GM18505 (cell line): ENCODE measurements at regions not wholly inside any gene's neighbourhood (a gene's known extent, or its start where the extent isn't known, plus 50 kb on each side); places are given as distances from the start of the nearest gene placed in this dataset.

Experiments used
- ATAC-seq: cut with Tn5 transposase; IDR thresholded peaks from one replicate; pipeline ENCODE4 v1.9.1; 2021; ENCODE audit not compliant: unreplicated experiment
- POLR2A ChIP-seq: IDR thresholded peaks from 4 replicates; pipeline ENCODE4 v1.6.1; 2011; ENCODE audit warnings: borderline replicate concordance; ENCODE audit not compliant: insufficient read depth, insufficient read length; ENCODE audit errors: extremely low read depth

DNA sequence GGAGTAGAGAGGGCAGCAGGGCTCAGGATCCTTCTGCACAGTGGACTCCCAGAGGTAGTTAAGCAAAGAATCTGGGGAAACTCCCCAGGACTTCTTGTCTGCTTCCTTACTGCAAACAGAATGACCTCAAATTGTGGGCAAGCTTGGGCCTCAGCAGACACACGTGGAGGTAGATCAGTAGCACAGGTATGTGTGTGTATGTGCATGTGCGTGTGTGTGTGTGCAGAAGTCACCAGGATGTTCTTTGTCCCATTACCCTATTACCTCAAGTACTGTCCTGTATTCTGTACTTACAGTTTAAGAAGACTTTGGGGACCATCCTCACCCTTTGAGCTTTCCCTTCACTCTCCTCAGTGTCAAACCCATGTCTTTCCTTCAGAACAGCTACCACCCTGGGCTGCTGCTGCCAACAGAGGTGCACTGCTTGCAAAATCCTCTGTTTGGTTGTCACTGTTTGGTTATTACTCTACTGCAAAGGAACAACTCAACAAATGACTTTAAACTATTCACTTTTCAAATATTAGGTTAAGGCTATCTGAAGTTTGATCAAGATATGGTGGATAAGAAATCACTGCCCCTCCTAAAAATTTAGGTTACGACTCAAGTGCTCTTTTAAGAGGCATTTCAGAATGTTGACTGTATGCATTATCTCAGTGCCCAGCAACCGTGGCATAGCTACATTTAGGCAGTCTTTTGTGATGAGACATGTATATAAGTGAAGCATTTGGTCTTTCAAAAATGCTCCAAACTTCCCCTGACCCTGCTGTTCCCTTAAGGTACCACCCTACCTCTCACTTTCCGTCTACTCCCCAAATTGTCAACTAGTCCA lies 78.2 kb upstream of the MBIP start:
- no peak for TF ChIP-seq POLR2A
- no peak for ATAC-seq

DNA sequence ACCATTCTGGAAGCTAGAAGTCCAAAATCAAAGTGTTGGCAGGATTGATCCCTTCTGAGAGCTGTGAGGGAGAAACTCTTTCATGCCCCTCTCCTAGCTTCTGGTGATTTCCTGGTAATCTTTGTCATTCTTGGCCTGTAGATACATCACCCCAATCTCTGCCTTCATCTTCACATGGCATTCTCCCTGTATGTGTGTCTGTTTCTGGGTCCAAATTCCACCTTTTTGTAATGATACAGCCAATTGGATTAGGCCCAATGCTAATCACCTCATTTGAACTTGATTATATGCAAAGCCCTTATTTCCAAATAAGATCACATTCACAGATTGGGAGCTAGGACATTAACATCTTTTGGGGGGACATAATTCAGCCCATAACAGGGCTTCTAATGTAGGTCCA lies 76.9 kb upstream of the MBIP start:
- no peak for ATAC-seq
- no peak for TF ChIP-seq POLR2A

DNA sequence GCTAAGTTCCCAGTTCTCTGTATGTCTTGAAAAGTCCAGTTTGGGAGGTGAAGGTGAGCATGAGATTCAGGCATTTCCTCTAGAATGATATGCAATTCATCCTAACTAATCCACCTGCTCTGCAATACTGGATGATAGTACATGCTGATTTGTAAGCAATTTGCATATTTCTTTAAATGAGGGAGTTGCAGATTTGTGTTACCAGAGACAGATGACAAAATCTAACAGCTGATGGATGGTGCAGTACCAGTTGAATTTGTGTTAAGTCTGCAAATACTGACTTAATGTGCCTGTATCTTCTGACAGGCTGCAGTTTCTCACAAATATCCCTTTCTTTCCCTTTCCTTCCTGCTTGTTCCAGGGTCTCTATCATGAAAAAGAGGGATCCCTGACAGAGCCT lies 76.4 kb upstream of the MBIP start:
- TF ChIP-seq POLR2A, result no peak
- ATAC-seq, result no peak

DNA sequence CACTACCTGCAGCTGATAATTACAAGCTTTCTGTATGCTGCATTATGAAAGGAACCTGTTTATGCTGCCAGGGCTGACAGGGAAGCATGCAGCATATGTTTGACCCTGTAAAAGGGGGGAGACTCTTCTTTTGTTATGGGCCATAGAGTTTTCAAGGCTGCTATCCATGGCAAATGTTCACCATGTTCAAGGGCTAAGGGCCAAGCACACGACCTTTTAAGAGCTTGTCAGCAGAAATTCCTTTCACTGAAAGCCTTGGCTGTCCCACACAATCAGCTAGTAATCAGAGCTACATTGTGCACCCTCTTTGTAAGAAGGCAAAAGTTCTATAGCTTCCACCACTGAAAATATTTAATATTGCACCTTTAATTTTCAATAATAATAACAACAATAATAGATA lies 74.2 kb upstream of the MBIP start:
- no peak for TF ChIP-seq POLR2A
- ATAC-seq, result no peak

DNA sequence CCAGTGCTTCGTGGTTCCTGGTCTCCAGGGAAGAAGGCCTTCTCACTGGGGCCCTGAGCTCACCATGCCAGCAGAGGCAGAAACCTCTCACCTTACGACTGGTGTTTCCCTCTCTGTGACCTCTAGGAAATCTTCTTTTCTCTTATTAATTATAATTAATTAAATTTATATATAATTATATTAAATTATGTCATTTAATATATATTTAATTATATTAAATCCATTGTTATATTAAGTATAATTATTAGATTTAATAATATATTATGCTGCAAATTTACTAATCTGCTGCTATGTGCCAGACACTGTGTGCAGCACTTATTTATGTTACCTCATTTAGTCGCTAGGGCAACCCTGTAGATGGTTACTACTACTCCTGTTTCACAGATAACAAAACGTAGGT lies 70.3 kb upstream of the MBIP start:
- no peak for ATAC-seq
- TF ChIP-seq POLR2A, result no peak

DNA sequence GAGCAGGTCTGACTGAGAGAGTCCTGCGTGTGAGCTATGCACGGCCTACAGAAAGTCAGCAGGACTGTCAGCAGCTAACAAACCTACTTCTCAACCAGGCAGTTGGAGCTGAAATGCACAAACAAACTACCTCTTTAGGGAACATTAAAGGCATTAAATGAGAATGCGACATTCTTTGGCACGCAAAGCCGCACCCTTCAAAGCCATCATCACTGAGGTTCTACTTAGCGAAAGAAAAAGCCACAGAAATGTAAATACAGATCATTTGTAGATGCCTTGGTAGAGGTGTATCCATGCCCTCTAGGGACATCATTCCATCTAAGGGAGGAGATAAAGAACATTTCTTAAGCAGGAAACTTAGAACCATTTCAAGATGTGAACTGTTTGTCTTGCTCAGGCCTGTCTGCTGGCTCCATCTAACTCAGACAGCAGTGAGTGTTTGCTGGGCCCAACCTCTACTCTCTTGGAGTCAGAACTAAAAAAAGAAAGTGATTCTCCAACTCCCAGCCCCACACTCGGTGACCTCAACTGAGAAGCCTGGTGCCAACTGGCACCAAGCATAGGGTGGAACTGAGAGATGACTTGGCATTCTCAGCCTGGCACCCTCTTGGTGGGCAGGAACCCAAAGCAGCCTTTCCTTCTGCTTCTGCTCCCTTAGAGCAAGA lies 63.5 kb upstream of the MBIP start:
- no peak for TF ChIP-seq POLR2A
- no peak for ATAC-seq

DNA sequence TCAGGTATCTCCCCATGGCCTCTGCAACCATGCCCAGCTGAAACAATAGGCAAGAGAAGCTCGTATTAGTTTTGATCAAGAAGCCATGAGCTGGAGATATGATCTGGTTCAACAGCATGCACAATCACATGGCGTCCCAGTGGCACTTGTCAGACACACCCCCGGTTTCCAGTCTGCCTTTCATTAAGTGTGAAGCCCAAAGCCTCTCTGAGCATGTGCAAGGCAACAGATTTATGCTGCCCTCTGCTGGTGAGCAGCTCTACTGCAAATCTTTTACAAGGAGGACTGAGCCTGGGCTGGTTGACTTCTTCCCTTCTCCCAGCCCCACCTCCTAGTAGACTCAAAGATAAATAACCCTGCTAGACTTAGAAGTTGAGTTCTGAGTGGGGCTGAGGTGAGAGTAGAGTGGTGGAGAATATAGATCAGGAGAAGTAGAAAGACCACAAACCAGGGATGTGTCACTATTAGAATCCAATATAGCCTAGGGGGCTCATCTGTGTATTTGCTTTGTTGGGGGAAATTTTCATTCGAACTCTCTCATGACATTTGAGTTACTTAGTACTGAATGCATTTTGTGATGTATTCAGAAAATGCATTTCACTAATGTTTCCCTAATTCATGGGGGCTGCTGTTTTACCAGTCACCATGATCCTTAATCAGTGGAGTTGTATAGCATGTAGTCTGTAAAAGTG lies 53.7 kb upstream of the MBIP start:
- TF ChIP-seq POLR2A, result no peak
- peak; percentile 87 for ATAC-seq
